T47D (cell line): ENCODE measurements at regions not wholly inside any gene's neighbourhood (a gene's known extent, or its start where the extent isn't known, plus 50 kb on each side); places are given as distances from the start of the nearest gene placed in this dataset.

Experiments used
- DNase-seq, 2 experiments: peaks; one replicate each; pipeline versions ENCODE4 v3.0.0 to v3.0.0-alpha.2; 2011 to 2012; ENCODE audit warnings: low read depth in 1 of 2, low spot score in 1 of 2
- JUND ChIP-seq: IDR thresholded peaks from 2 replicates; pipeline ENCODE4 v1.6.1; 2012; ENCODE audit warnings: low read depth
- in situ Hi-C: cut with HindIII; loops from 2 replicates; pipeline ENCODE4 v1.10.0; 2016; ENCODE audit warnings: low sequenced_read_pairs, low pct_unique_long_range_greater_than_20kb

DNA sequence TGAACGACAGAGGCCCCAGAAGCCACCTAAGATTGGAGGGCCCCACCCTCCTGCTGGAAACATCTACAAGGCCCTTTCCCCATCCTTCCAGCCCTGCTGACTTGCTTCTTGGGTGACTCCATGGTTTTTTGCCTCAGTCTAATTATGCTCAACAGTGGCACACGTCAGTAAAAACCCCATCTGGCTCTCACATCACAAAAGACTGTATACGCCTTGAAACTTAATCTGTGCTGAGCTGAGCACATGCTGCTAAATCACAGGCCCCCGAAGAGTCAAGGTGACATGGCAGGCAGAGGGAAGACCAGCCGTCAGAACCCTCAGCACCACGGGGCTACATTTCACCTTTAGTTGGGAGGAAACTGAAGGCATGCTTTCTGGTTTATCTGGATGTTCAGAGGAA lies 323.1 kb downstream of the CDH26 start:
- in situ Hi-C loops: no loop called here
- TF ChIP-seq JUND: no peak
- DNase-seq: no peak

DNA sequence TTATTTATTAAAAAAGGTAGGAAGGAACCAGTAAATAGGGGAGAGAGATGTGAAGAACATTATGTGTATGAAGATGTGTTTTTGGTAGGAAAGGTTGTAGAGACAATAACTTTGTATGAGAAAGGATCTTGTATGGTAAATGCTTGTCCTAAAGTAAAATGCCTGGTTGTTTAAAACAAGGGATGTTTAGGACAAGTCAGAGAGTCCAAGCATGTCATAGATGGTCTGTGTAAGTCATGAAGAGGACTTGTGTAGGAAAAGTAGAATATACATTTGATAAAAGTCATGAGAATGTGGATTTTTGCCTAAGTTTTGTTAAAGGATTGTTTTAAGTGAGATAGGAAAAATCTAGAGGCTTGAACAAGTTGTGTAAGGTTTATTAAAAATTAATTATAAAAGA lies 325.1 kb downstream of the CDH26 start:
- DNase-seq: peak in 1 of 2 experiments; percentile 49
- no peak for TF ChIP-seq JUND
- in situ Hi-C loops: no loop called here

DNA sequence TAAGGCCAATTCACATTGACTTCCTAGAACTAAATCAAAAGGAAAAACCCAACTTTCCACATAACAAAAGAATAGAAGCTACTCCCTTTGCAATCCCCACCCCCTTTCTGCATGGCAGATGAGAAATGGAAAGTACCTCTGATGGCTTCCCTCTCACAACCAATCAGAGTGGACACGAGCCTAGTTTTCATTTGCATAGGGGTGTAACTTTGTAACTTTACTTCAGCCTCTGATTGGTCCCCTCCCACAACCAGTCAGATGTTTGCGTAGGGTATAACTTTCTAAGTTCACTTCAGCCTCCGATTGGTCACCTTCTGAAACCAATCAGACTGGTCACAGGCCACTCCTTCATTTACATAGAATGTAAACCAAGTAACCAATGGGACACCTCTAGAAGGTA lies 328.5 kb downstream of the CDH26 start:
- in situ Hi-C loops: no loop called here
- DNase-seq: peak in 1 of 2 experiments; percentile 55
- TF ChIP-seq JUND: no peak

DNA sequence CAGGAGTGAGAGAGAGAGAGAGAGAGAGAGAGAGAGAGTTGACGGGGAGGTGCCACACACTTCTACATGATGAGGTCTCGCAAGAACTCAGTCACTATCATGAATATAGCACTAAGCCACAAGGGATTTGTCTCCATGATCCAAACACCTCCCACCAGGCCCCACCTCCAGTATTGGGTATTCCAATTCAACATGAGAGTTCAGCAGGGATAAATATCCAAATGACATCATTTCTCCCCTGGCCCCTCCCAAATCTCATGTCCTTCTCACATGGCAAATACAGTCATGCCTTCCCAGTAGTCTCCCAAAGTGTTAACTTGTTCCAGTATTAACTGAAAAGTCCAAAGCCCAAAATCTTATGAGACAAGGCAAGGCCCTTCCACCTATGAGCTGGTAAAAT lies 330.7 kb downstream of the CDH26 start:
- in situ Hi-C loops: no loop called here
- TF ChIP-seq JUND: no peak
- no peak for DNase-seq

DNA sequence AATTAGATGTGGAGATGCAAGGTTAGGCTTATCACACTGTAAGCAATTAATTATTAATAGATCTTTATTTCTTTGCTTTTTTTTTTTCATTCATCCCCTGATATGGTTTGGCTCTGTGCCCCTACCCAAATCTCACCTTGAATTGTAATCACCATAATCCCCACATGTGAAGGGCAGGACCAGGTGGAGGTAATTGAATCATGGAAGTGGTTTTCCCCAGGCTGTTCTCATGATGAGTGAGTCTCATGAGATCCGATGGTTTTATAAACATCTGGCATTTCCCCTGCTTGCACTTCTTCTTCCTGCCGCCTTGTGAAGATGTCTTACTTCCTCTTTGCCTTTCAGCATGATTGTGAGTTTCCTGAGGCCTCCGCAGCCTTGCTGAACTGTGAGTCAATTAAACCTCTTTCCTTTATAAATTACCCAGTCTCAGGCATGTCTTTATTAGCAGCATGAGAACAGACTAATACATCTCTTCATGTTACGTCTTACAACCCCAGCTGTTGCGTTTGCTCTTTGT lies 333.8 kb downstream of the CDH26 start:
- DNase-seq: no peak
- in situ Hi-C loops: no loop called here
- TF ChIP-seq JUND: no peak

DNA sequence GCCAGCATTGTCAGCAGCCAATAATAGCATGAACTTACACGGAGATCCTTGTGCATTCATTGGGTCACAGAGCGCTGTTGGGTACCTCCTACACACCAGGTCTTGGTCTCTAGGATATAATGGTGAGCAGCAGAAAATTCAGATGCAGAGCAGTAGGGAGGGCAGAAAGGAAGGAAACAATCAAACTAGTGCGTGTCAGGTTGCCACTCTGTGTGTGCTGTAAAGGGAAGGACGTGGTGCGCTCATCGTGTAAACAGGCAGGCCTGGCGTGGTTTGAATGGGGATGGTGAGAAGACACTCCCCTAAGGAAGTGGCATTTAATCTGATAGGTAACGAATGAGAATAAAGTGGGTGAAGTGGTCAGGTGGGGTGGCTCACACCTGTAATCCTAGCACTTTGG lies 336.4 kb downstream of the CDH26 start:
- TF ChIP-seq JUND: no peak
- in situ Hi-C loops: no loop called here
- DNase-seq: no peak

DNA sequence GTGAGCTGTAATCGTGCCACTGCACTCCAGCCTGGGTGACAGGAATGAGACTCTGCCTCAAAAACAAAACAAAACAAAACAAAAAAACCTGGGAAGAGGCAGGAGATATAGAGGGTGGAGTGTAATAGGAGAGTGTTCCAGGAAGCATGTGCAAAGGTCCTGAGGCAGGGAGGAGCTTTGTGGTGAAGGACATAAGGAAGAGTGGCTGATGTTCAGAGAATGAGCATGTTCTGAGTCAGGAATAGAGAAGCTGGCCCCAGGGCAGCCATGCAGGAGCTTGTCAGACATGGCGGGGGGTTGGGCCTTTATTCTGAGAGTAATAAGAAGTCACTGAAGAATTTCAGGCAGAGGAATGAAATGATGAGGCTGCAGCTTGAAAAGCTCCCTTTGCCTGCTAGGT lies 337.0 kb downstream of the CDH26 start:
- TF ChIP-seq JUND: no peak
- DNase-seq: no peak
- in situ Hi-C loops: no loop called here

DNA sequence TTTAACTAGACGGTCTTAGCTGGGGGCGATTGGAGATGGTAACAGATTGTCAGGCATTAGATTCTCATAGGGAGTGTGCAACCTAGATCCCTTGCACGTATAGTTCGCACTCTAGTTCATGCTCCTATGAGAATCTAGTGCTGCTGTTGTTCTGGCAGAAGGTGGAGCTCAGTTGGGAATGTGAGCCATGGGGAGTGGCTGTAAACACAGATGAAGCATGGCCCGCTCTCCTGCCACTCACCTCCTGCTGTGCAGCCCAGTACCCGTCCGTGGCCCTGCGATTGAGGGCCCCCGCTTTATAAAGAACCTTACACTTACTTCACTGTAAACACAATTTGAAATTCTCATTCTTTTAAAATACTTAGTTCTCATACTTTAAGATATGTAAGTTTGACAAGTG lies 339.4 kb downstream of the CDH26 start:
- DNase-seq: peak; percentile 23 to 64
- no peak for TF ChIP-seq JUND
- in situ Hi-C loops: no loop called here

DNA sequence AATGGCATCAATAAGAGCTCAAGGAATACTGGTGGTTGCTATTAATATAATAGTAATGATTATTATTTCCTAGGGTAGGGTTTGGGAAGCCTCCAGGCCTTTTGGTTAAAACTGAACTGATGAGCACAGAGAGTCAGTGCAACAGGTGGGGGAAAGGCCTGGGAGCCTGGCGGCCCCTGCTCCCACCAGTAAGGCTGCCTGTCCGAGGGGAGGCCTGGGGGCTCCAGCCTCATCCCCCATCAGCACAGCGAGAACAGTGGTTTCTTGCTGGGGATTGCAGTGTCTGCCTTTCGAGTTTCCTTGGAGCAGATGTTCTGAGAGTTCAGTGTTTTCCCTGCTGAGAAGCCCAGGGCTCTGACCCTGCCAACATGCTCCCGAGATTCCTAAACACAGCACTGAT lies 340.4 kb downstream of the CDH26 start:
- no peak for TF ChIP-seq JUND
- in situ Hi-C loops: no loop called here
- no peak for DNase-seq

DNA sequence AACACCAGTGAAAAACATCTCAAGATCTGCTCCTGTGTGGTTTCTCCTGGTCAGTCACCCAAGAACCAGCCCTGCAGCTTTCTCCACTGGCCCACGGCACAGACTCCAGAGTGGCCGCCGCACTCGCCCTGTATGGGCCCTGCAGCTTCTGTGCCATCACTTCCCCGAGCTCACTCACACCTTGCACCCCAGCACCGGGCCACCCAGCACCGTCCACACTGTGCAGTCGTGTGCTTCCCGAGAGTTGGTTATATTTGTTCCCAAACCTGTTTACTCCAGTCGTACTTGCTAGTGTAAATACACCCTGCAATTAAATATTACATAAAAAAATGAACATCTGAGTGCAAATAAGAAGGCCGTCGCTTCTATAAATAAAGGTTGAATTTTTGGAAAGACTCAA lies 341.7 kb downstream of the CDH26 start:
- in situ Hi-C loops: no loop called here
- peak; percentile 51 to 67 for DNase-seq
- TF ChIP-seq JUND: no peak

DNA sequence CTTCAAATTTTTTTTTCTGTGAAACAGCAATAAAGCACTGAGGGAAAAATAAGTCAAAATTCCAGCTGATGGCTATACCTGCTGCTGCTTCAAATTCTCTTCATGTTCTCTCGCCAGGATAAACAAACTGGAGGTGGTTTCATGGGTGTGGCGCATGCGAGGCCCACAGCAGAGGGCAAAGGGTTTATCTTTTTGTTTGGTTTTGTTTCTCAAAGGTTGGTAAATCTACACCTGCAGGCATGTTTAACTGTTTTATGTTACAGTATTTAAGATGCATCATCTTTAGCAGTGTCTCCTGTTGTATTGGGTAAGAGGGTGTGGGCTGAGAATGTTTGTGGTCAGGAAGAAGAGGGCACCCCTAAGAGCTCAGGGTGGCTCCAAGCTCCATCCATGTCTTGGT lies 342.2 kb downstream of the CDH26 start:
- in situ Hi-C loops: no loop called here
- TF ChIP-seq JUND: no peak
- no peak for DNase-seq

DNA sequence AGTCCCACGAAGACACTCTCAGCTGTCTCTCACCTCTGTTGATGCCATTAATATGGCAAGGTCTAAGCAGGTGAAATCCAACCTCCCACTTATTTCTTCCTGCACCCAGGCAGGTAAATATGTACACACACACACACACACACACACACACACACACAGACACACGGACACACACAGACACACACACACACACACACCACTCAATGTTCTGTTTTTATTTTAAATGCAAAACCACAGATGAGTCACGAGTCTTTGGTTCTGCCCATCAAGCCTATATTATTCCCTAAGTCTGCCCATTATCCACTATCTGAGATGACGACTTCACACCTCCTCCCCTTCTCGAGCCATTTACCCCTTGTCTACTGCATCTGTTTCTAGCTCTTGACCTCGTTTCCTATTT lies 344.7 kb downstream of the CDH26 start:
- DNase-seq: no peak
- in situ Hi-C loops: no loop called here
- TF ChIP-seq JUND: no peak

DNA sequence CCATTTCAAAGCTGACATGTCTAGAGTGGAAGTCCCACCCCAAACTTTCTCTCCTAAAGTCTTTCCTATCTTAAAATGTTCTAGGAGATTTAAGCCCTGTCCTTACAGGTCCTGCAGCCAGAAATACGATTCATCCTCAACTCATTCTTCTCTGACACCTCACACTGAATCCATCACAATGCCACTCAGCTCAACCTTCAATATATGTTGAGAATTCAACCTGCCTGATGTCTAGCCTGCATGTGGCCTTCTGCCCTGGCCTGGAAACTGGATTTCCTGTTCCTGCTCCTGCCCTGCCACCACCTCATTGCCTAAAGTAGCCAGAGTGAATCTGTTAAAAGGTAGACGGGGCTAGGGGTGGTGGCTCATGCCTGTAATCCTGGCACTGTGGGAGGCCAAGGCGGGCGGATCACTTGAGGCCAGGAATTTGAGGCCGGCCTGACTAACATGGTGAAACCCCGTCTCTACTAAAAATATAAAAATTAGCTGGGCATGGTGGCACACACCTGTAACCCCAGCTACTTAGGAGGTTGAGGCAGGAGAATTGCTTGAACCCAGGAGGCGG lies 345.9 kb downstream of the CDH26 start:
- no peak for TF ChIP-seq JUND
- in situ Hi-C loops: no loop called here
- DNase-seq: no peak

DNA sequence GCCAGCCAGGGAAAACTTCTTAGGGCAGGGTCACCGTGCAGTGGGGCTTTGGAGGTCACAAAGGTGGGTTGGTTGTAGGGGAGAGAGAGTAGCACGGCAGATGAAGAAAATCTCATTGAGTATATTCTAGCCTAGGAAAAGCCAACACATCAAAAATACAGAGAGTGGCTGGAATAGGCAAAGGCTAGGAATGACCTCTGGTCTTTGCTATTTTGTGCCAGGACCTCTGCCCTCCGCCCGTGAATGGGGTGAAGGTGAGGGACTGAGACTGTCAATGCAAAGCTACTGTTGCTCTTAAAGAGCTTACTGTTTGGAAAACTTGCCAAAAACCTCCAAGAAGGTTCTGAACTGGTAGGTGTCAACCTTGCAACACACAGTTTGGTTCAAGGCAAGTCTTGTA lies 346.7 kb downstream of the CDH26 start:
- DNase-seq: no peak
- TF ChIP-seq JUND: no peak
- in situ Hi-C loops: no loop called here

DNA sequence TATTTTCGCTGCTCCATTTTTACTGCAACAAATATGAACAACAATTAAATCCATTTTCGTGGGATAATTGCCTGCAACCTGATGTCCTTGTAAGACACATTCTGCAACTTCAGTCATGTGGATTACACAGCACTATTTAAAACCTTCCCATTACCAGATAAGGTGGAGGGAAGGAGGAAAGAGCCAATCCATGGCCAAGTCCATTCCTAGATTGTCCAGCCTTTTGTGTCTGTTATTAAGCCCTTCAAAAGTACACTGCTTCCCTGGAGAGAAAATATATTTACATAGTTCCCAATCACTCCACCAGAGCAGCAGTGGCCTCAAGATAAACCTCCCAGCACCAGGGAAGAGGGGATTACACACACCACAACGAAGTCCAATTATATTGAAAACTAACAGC lies 347.9 kb downstream of the CDH26 start:
- no peak for TF ChIP-seq JUND
- in situ Hi-C loops: no loop called here
- no peak for DNase-seq
